MM.1S (cell line): ENCODE measurements at regions not wholly inside any gene's neighbourhood (a gene's known extent, or its start where the extent isn't known, plus 50 kb on each side); places are given as distances from the start of the nearest gene placed in this dataset.

ENCODE experiments used
- CTCF ChIP-seq: fragments of 300-600 bp; sonication (generic); IDR thresholded peaks from 2 replicates; pipeline ENCODE4 v1.5.1; 2016; ENCODE audit warnings: antibody characterized with exemption, low read length, mixed read lengths
- EZH2 ChIP-seq: fragments of 300-600 bp; sonication (generic); optimal IDR thresholded peaks from 2 replicates; pipeline ENCODE3; 2017; ENCODE audit warnings: low read depth, mild to moderate bottlenecking, antibody characterized with exemption, low read length, mixed read lengths
- EZH2phosphoT487 ChIP-seq: fragments of 300-600 bp; sonication (generic); IDR thresholded peaks from 2 replicates; pipeline ENCODE4 v1.6.1; 2018; ENCODE audit warnings: antibody characterized with exemption, low read length

DNA sequence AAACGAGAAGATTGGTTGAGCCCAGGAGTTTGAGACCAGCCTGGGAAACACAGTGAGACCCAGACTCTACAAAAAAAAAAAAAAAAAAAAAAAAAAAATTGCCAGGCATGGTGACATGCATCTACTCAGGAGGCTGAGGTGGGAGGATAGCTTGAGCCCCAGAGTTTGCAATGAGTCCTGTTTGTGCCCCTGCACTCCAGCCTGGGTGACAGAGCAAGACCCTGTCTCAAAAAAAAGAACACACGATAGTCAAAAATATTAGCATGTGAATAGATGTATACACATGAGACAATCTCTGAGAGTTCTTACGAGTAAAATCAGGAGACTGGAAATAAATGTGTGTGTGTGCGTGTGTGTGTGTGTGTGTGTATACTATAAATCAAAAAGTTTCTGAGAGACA is 966.3 kb downstream of the FSTL5 start:
- TF ChIP-seq CTCF: no peak
- TF ChIP-seq EZH2phosphoT487: no peak
- TF ChIP-seq EZH2: no peak
